Stimulated activated CD4-positive, alpha-beta T cell treated with anti-CD3 and anti-CD28 coated beads, Interleukin-2, amount 100 ng/mL, for 48 hours (primary cell): ENCODE measurements at regions not wholly inside any gene's neighbourhood (a gene's known extent, or its start where the extent isn't known, plus 50 kb on each side); places are given as distances from the start of the nearest gene placed in this dataset.
"Not testable (repeated sequence)": the region's sequence is repeated elsewhere in the genome, so short reads cannot be mapped to it uniquely, and the experiment has no call there.

Source experiments
- DNase-seq, 2 donors: peaks; one replicate each; pipeline ENCODE4 v3.0.0-alpha.2; 2020

- not testable (repeated sequence) for DNase-seq
Observed at GRCh38 chr3:125918024-125918423, 51.0 kb upstream of the ROPN1B start.

GRCh38 chr3:125918451-125918850 is 50.5 kb upstream of the ROPN1B start:
- DNase-seq, result not testable (repeated sequence)

- DNase-seq, result not testable (repeated sequence)
Observed at GRCh38 chr3:125918866-125919265, 50.1 kb upstream of the ROPN1B start.
